ENCODE measurements at regions not wholly inside any gene's neighbourhood (a gene's known extent, or its start where the extent isn't known, plus 50 kb on each side); places are given as distances from the start of the nearest gene placed in this dataset.
A peak's percentile ranks its signal among the peaks of the same experiment; 100 is the strongest.

- DNase-seq (ENCODE audit: low read depth, low spot score), result no peak
These were observed 56.7 kb upstream of the TMEM248 start for GRCh38 chr7:66864294-66864693.

GRCh38 chr7:66865290-66865864, 55.6 kb upstream of the TMEM248 start:
- no peak for DNase-seq (ENCODE audit: low read depth, low spot score)

- peak; percentile 13 for DNase-seq (ENCODE audit: low read depth, low spot score)
These were observed 53.7 kb upstream of the TMEM248 start for GRCh38 chr7:66867198-66867790.

- DNase-seq (ENCODE audit: low read depth, low spot score), result no peak
These were observed 51.2 kb upstream of the TMEM248 start for GRCh38 chr7:66869660-66870450.

GRCh38 chr7:66871076-66871475, 49.9 kb upstream of the TMEM248 start:
- DNase-seq (ENCODE audit: low read depth, low spot score), result no peak

Measured in ELF-1 (cell line).